GM12874 (cell line): ENCODE measurements at regions not wholly inside any gene's neighbourhood (a gene's known extent, or its start where the extent isn't known, plus 50 kb on each side); places are given as distances from the start of the nearest gene placed in this dataset.

Source experiments
- CTCF ChIP-seq: IDR thresholded peaks from 2 replicates; pipeline ENCODE4 v1.5.1; 2011; ENCODE audit warnings: low read depth, mild to moderate bottlenecking, control low read depth, low read length, moderate library complexity; ENCODE audit not compliant: insufficient read depth

DNA sequence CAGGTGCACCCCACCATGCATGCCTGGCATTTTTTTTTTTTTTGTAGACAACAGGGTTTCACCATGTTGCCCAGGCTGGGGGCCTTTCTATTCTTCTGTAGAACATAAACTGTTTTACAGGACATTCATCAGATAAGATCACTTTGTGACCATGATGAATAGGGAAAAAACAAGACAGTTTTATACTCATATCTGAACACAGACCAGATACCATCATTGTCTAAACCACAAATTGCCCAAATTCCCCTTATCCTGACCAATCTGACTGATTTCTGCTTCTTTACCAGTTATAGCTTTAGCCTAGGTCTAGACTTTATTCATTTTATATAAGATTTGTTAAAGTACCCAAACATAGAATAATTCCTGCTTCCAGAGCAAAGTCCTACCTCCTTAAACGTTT, 1699.3 kb upstream of the TMEFF2 start:
- TF ChIP-seq CTCF: no peak

DNA sequence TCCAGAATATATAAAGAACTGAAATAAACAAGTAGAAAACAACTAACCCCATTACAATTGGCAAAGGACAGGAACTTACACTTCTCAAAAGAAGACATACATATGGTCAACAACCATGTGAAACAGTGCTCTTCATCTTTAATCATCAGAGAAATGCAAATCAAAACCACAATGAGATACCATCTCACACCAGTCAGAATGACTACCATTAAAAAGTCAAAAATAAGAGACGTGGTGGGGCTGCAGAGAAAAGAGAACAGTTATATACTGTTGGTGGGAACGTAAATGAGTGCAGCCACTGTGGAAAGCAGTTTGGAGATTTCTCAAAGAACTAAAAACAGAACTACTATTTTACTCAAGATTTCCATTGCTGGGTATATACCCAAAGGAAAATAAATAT, 1696.3 kb upstream of the TMEFF2 start:
- no peak for TF ChIP-seq CTCF

DNA sequence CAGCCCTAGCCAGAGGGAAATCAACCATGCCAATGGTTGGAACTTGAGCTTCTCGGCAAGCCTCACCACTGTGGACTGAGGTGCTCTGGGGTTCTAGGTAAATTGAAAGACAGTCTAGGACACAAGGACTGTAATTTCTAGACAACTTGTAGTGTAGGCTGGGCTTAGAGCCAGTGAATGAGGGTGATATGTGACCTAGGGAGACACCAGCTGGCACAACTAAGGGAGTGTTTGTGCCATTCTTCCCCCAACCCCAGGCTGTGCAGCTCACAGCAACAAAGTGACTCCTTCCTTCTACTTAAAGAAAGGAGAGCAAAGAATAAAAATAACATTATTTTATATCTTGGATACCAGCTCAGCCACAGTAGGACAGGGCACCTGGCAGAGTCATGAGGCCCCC, 1690.7 kb upstream of the TMEFF2 start:
- TF ChIP-seq CTCF: no peak

- TF ChIP-seq CTCF: no peak
Observed at GRCh38 chr2:193883820-193884219, 1689.1 kb upstream of the TMEFF2 start.

DNA sequence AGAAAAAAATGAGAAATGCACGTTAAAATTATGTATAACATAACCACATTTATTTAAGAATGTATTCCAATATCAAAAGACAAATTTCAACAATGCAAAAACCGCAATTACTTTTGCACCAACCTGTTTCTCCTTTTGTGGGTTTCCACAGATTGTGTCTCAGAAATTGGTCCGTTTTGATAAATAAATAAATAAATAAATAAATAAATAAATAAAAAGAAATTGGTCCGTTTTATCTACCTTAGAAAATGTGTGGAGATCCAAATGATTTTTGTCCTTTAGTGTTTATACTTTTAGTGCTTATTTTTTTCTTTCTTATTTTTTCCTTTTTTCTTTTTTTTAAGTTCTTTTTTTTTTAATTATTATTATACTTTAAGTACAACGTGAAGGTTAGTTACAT, 1682.2 kb upstream of the TMEFF2 start:
- no peak for TF ChIP-seq CTCF

GRCh38 chr2:193869564-193869963, 1674.8 kb upstream of the TMEFF2 start:
- no peak for TF ChIP-seq CTCF

GRCh38 chr2:193868833-193869232, 1674.1 kb upstream of the TMEFF2 start:
- no peak for TF ChIP-seq CTCF

GRCh38 chr2:193868132-193868531, 1673.4 kb upstream of the TMEFF2 start:
- no peak for TF ChIP-seq CTCF
